Fibroblast of peridontal ligament (primary cell): ENCODE measurements at regions not wholly inside any gene's neighbourhood (a gene's known extent, or its start where the extent isn't known, plus 50 kb on each side); places are given as distances from the start of the nearest gene placed in this dataset.

ENCODE experiments used
- DNase-seq: peaks from one replicate; pipeline ENCODE4 v3.0.0-alpha.2; 2010; ENCODE audit errors: extremely low read depth

DNA sequence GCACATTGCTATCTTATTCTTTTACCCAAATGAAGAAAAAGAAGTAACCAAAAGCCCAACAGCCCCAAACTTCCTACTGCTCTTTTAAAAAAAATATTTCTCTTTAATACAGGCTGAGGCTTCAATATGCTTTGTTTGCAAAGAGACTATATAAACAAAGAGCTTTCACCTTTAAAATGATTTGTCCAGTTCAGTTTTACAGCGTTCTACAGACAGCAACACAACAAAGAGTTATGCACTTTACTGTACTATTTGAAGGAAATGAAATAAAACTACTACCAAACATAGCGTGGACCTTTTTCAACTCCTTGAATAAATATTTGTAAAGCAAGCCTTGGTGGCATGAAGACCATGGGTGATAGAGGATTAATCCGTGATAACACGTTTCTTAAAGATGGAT is 151.2 kb downstream of the FGF9 start:
- no peak for DNase-seq

DNA sequence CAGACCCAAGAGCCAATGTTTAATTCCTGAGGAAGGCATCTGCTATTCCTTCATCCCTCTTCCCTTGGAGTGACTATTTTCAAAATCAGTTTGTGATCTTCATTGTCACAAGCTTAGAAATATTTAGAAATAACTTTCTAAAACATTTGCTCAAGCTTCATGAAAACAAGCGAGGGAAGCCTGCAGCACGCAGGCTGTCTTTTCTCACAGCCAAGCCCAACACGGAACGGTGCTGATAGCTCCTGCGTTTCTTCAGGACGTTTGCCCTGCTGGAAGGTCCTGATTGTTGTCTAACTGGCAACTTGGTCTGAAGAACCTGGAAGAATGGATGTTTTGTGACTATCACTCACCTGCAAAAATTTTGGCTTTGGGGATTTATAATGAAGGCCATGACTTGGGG is 152.5 kb downstream of the FGF9 start:
- DNase-seq: no peak

DNA sequence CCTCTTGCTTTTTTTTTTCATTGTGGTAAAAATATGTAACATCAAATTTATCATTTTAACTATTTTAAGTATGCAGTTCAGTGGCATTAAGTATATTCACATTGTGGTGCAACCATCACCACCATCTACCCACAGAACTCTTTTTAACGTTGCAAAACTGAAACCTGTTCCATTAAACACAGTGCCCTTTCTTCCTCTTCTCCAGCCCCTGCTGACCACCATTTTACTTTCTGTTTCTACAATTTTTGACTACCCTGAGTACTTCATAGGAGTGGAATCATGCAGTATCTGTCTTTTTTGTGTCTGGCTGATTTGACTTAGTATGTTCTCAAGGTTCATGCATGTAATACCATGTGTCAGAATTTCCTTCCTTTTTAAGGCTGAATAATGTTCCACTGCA is 153.1 kb downstream of the FGF9 start:
- DNase-seq: no peak

DNA sequence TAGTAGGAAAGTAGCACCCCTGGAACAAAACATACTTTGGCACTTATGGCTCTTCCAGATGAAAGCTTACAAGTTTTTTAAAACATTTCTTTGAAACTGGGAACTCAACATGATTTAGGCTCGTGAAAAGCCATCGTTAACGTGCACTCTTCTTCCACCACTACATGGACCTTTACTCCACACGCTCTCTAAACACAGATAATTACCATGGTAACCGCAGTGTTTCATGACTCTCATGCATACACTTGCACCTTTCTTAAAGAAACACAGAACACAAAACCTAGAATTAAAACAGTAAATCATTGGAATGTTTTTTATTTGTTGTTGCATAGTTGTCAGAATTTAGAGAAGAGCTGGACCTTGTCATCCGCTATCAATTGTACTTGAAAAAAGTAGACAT is 154.3 kb downstream of the FGF9 start:
- DNase-seq: no peak

DNA sequence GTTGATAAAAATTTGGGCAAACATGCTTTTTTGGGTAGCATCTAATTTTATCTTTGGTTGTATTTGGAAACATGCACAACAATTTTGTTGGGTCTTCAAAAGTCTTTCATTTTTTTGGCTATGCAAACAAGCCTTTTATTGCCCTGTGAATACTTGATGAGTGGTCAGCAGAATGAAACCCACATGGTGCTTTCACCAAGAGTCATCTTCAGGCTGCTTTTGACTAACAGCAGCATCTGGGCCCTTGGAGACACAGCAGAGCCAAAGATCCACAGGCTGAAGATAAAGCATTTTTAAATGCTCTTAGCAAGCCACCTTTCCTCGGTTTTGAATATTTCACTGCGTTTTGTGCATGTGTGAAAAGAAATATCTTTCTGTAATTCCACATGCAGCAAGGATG is 154.9 kb downstream of the FGF9 start:
- DNase-seq: no peak

DNA sequence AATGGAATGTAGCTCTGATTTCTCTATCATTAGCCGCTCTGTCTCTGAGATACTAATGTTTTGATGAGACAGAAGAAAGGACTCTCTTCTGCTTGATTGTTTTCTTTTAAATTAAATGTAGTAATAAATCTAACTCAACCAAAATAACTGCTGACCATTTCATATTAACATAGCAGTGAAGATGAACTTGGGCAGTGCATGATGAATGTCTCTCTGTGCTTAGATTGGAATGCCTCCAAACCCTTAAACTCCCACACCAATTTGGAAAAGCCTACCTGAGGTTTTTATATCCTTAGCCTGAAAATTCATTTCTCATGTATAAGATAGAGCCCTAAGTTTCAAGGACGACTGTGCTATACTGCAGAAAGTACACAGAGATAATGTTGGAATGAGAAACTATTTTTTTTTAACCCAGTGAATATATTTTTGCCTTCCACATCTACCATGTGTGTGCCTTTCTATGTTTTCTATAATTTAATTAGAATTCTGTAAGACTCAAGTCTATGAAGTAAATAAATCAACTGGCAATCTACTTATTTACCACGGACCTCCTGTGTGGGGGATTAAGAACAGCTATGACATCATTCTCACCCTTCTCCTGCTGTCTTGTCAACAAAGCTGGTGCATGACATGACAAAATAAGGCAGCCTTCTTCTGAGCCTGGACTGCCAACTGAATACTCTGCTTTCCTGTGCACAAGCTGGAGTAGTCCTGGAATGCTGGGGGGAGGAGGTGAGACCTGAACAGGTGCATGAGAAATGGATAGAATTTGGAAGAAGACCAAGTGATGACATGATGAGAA is 155.5 kb downstream of the FGF9 start:
- no peak for DNase-seq

DNA sequence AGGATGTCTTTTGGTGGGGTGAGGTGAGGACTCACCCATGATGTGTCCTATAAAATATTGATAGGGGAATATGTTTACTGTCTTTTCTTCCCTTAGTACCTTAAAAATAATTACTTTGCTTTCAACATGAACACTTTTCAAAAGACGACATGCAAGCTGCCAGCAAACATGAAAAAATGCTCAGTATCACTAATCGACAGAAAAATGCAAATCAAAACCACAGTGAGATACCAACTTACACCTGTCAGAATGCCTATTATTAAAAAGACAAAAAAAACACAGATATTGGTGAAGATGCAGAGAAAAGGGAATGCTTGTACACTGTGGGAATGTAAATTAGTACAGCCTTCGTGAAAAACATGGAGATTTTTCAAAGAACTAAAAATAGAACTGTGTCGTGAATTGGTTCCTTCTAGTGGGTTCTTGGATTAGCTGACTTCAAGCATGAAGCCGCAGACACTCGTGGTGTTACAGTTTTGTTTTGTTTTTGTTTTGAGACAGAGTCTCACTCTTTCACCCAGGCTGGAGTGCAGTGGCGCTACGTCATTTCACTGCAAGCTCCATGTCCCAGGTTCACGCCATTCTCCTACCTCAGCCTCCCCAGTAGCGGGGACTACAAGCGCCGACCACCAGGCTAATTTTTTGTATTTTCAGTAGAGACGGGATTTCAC is 160.9 kb downstream of the FGF9 start:
- DNase-seq: no peak

DNA sequence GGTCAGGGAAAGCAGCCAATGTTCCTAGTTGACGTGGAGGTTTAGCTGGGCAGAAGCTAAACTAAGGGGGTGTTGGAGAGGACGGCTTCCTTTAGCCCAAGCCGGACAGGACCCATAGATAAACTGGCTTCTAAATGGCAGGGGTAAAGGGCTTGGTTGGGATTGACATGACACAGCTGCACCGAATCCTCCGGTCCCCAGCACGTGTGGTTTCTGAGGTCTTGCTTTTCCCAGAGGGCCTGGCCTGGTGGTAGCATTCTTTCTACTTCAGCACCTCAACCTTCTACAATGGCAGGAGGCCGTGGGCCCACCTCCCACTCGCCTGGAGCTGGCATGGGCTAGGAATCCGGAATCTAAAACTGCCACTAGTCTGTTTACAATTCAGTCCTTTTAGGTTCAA is 163.0 kb downstream of the FGF9 start:
- DNase-seq: no peak

DNA sequence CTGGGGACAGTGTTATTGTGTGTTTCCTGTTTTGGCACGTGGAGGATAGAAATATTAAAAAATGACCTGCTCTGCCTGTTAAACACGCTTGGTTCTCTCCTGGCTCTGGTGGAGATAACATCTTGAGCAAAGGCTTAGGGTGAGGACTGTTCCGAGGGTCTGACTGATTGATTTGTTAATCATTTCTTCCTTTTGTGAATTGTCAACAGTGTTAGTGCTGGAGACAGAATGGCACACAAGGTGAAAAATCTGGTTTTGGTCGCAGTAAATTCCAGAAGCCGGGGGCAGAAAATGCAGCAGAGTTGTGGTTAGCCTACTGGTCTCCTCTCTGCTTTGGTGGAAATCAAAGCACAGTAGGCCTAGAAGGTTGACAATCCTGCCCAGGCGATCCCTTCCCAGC is 163.6 kb downstream of the FGF9 start:
- DNase-seq: no peak

DNA sequence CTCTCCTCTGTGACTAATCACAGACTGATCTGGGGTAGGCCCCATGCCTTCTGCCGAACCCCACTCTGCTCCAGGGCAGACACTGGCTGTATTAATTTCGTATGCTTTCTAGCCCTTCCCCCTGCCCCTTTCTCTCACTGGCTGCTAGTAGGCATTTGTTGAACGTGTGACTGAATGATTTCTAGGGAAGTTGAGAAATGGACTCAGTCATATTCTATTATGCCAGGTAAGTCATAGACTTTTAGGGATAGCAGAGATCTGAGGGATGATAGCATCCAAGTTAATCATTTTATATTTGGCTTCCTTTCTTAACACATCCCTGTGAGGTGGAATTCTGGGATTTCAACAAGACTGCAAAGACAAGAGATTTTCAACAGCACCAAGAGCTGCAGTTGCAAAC is 166.4 kb downstream of the FGF9 start:
- no peak for DNase-seq

DNA sequence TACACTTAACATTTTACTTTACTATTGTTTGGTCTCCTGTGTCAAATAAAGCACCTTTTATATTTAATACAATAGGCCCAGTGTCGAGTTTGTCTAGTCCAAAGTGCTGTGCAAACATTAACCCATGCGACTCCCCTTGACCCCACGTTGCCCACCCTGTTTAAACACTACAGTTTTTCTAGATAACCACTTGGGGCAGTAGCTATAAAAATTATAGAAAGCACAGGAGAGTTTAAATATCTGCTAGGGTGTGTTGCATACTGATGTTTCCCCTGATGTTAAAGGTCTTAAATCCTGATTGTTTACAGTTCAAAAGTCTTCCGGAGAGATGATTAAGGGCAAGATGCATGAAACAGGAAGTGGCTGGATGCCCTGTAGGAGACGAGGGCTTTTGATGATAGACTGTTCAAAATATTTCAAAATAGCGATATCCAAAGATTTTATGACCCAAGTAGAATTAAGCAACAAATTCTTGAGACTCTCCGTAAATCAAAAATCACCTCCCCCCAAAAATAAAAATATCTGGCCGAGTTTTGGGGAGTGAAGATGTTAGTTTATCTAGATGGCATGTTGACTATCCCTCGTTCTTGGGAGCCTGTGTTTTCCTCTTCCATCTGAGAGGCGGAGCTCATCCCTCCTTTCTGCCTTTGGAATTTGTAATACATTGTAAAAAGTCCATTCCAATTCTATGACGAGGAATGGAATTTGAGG is 167.1 kb downstream of the FGF9 start:
- DNase-seq: no peak

DNA sequence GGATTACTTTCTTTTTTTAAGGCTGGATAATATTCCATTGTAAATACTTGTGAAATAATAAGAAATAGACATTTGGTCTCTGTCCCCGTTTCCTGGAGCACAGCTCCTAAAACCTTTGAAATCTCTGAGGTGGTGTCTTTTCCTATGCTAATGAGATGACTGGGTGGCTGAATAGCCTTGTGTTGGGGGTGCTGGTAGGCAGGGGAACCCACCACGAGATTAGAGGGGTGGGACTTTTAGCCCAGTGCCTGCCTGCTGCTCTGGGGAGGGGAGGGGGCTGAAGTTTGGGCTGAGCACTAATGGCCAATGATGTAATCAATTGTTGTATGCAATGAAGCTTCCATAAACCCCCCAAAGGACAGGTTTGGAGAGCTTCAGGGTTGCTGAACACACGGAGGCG is 175.7 kb downstream of the FGF9 start:
- no peak for DNase-seq

DNA sequence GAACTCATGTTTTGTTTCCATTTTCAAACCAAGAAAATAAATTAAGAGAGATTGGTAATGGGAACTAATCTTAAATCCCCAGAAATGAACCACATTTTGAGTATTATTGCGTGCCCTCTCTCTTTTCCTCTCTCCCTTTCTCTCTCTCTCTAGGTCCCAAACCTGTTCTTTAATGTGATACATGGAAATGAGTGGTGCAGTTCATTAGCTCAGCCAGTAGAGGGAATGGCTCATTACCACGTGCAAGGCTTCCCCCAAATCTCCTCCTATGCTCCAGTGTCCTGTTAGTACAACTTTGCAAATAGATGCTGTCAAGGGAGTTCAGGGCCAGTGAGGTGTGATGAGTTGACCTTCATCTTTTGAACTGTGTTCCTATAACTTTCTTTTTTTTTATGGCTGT is 178.4 kb downstream of the FGF9 start:
- no peak for DNase-seq

DNA sequence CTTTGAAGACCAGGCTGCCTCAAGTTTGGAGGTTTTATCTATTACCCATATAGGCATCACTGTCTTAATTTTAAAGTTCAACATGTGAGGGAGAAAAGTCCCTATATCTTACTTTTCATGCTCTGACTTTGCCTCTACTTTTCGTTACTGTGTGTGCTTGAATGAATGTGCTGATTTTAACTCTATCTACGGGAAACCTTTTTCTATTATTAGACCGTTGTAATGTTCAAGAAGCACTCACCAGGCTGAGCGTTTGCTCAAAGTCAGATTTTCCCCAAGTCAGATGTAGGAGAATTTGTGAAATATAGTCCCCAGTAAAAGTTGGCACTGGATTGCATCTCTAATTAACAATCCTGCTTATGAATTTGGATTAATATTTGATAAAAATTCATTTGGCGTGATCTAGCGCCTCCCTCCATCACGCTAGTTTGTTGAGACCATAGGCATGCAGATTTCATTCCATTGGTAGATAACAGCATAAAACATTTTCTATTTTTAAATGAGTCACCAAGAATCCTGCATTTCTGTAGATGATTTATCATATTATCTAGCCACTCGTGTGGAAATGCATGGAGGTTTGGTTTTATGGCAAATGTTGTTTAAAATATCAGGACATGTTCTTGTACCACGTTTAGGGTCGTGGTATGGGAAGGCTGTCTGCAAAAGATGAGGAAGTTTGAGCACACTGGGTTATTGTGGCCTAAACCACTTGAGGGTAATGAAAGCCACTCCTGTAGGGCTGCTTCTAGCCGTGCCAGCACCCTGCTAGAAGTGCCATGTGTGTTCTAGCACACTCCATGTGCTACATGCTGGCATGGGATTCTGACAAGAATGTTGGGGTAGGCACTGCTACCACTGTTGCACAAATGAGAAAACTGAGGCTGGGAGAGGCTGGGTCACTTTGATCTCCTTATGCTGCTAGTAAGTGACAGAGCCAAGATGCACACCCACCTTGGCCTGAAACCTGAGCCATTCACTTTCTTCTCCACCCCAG is 179.4 kb downstream of the FGF9 start:
- no peak for DNase-seq

DNA sequence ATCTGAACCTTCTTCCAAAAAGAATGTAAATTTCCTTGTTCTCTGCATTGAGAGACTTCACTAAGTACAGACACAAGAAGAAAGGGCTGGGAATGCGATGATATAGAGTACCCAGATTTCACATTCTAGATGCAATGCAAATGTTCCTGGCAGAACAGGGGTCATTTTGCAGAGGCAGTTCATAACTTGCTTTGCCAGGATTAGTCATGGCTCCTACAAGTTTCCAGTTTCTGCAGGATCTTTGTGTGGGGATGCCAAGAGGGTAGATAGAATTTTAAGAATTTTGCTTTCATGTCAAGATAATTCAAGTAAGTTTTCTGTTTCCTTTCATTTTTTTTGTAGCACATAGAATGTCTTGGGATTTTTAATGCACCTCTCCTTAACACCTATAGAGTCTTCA is 181.2 kb downstream of the FGF9 start:
- no peak for DNase-seq

DNA sequence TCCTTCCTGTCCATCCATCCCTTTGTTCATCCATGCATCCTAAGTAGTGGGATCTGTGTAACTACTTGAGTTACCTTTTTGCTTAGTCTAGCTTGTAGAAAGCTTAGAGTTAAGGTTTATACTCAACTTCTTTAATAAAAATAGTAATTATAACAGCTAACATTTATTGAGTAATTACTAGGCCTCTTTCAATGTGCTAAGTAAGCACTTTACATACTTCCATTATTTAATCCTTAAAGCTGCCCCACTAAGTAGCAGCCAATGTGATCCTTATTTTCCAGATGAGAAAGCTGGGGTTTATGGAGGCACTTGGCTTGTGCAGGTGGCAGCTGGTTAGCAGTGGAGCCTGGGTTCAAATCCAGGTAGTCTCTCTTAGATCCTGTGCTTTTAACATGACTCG is 182.9 kb downstream of the FGF9 start:
- no peak for DNase-seq

DNA sequence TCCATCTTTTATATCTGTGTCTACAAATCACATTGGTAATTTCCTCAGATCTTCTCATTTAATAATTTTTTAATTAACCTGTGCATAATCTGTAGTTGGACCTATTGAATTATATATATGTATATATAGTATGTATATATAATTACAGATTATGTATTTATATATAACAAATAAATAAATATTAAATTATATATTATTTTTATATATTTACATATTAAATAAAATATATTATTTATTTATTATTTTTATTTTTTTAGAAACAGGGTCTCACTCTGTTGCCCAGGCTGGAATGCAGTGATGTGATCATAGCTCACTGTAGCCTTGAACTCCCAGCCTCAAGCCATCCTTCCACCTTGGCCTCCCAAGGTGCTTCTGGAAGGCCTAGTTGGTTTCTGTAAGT is 197.9 kb downstream of the FGF9 start:
- DNase-seq: no peak

DNA sequence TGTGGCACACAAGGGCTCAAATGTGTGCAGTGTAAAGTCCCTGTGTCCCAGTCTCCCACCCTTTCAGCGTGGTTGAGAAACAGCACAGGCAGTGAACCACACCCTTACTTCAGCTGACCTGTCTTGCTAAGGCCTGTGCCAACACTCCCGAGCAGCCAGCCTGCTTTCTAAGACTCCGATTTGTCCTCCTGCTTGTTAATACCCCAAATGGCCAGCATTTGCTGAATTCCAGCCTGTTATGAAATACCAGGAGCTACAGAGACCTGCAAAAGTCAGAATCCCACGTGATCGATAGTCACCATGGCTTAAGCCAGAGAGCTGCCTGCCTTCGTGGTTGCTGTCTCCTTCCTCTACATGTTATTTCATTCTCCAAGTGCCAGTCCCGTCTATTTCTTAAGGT is 200.5 kb downstream of the FGF9 start:
- no peak for DNase-seq

DNA sequence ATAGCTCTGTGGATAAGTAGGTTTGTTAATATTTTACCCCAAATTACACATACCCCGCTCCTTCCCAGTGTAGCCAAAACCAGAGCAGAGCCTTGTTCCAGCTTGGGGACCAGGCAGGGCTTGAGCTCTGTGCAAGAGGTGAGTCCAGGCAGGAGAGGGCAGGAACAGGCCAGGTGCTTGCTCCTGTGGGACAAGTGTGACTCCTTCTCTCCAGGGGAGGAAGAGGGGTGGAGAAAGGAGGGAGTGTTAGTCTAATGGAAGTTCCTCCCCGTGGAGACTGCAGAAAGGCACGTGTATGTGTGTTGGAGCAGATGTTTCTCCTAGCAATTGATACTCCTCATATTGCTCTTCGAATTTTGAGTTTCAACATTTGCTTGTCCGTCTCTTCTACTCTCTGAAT is 201.0 kb downstream of the FGF9 start:
- DNase-seq: no peak

DNA sequence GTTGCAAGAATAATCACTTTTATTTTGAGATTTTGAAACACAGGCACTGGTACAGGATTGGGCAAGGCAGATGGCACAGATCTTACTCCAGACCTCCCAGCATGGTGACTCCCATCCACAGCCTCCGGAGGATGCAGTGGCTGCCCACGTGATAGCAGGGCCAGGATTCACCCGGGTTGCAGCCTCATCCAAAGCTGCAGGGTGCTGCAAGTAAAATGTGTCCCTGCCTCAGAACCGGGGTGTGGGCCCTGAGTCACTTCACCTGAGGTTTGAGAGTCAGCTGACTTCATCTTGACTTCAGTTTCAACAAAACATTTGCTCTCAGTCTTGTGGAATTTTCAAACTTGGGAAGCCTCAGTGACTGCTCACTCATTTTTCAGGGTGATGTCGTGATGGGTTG is 201.9 kb downstream of the FGF9 start:
- no peak for DNase-seq

DNA sequence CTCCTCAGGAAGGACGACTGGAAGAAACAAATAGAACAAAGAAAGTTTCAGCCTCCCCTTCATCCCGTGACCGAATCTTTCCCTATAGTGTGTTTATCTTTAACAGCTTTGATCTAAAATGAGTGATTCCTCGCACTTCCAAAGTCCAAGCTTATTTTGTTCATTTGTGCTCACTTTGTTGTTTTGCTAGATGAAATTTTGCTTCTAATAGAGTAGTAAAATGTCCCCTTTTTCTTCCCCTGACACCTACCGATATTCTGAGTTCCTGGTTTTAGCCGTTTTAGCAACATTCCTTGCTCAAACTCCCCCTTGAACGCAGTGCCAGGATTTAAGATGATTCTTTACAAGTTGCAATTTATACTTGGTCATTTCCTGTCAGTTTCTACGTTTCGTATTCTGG is 204.2 kb downstream of the FGF9 start:
- no peak for DNase-seq
